K562 (cell line): ENCODE measurements at regions not wholly inside any gene's neighbourhood (a gene's known extent, or its start where the extent isn't known, plus 50 kb on each side); places are given as distances from the start of the nearest gene placed in this dataset.

Source experiments
- ATAC-seq: fragments of 200-7000 bp; cut with Tn5 transposase; 3 replicates; pipeline ENCODE4 v1.9.1; 2020; ENCODE audit warnings: moderate library complexity
- BruUV-seq: library from RNA; stranded (reverse); fragments of 400-500 nt; replicated peaks from 2 replicates; lab custom pipeline; 2021; lab: Mats Ljungman, UMichigan
- CTCF ChIA-PET: fragments of 300-600 bp; formaldehyde crosslinking; extraction: SDS; loops from one replicate; lab custom pipeline; 2021; ENCODE audit warnings: low intra/inter-chr PET ratio; lab: Yijun Ruan, JAX
- POLR2A ChIA-PET: fragments of 300-600, 350-650 bp; sonication (Branson Sonifier 250); formaldehyde crosslinking; extraction: SDS; loops from one replicate; lab custom pipeline; 2021; ENCODE audit warnings: antibody characterized with exemption, inconsistent platforms; lab: Yijun Ruan, JAX
- DNase-seq, 4 experiments: peaks; one replicate each; pipeline versions ENCODE4 v3.0.0 to v3.0.0-alpha.2; 2011 to 2018; ENCODE audit warnings: low spot score in 3 of 4, mixed read lengths in 3 of 4; ENCODE audit errors: extremely low read depth in 1 of 4
- FAIRE-seq: peaks from 2 replicates; lab custom pipeline; 2011; peaks lifted over from hg19 to GRCh38; lab: Jason Lieb, UNC
- H2AFZ ChIP-seq: 2 replicates; pipeline ENCODE4 v1.6.0; 2011; ENCODE audit warnings: low read depth, low read length, control low read depth, inconsistent platforms
- H3K27ac ChIP-seq: fragments of 200-600 bp; 3 replicates; pipeline ENCODE4 v1.8.0; 2011; ENCODE audit warnings: low read depth, mild to moderate bottlenecking, control low read depth, inconsistent platforms, low read length, moderate library complexity, mixed read lengths; ENCODE audit errors: extremely low read depth
- H3K27me3 ChIP-seq, 2 experiments: fragments of 300-600 bp in 1 of 2; 2 replicates in 1 of 2; 3 replicates in 1 of 2; pipeline versions ENCODE4 v1.6.0 to v1.8.0; 2011; ENCODE audit warnings: inconsistent platforms in 2 of 2, low read length in 2 of 2, mild to moderate bottlenecking in 1 of 2, mixed read lengths in 1 of 2, moderate library complexity in 1 of 2; ENCODE audit not compliant: control insufficient read depth in 2 of 2, insufficient read depth in 2 of 2
- H3K36me3 ChIP-seq: fragments of 300-600 bp; 3 replicates; pipeline ENCODE4 v1.8.0; 2011; ENCODE audit warnings: mild to moderate bottlenecking, low read length, inconsistent platforms; ENCODE audit not compliant: control insufficient read depth, insufficient read depth
- H3K4me1 ChIP-seq, 2 experiments: fragments of 200-600 bp in 1 of 2; replicated peaks in 1 of 2; 2 replicates in 1 of 2; 3 replicates in 1 of 2; pipeline versions ENCODE4 v1.5.1 to v1.8.0; 2011; ENCODE audit warnings: inconsistent platforms in 2 of 2, low read length in 2 of 2, mild to moderate bottlenecking in 1 of 2, mixed read lengths in 1 of 2, moderate library complexity in 1 of 2; ENCODE audit not compliant: control insufficient read depth in 2 of 2, insufficient read depth in 2 of 2
- H3K4me2 ChIP-seq: 2 replicates; pipeline ENCODE4 v1.6.1; 2011; ENCODE audit warnings: low read length, control low read depth, inconsistent platforms, mixed read lengths; ENCODE audit not compliant: insufficient read depth
- H3K4me3 ChIP-seq: fragments of 200-600 bp; sonication (generic), shearing (Covaris generic); 2 replicates; pipeline ENCODE4 v1.5.1; 2016; ENCODE audit warnings: control low read depth, inconsistent platforms
- H3K79me2 ChIP-seq: fragments of 200-600 bp; 3 replicates; pipeline ENCODE4 v1.8.0; 2011; ENCODE audit warnings: low read length, inconsistent platforms; ENCODE audit not compliant: control insufficient read depth, insufficient read depth
- H3K9ac ChIP-seq, 2 experiments: 2 replicates each; pipeline versions ENCODE4 v1.6.0 to v1.6.1; 2011; ENCODE audit warnings: low read depth in 2 of 2, low read length in 2 of 2, control low read depth in 1 of 2, inconsistent platforms in 1 of 2, mild to moderate bottlenecking in 1 of 2, mixed read lengths in 1 of 2; ENCODE audit not compliant: insufficient read depth in 1 of 2
- H3K9me1 ChIP-seq: one replicate; pipeline ENCODE4 v1.6.0; 2011; ENCODE audit warnings: inconsistent platforms, mild to moderate bottlenecking, low read length, moderate library complexity; ENCODE audit not compliant: control insufficient read depth, insufficient read depth
- H3K9me3 ChIP-seq: replicated peaks from 2 replicates; pipeline ENCODE4 v1.5.1; 2011; ENCODE audit warnings: low read depth, low read length, inconsistent platforms; ENCODE audit not compliant: control insufficient read depth, insufficient read depth
- H4K20me1 ChIP-seq: replicated peaks from 2 replicates; pipeline ENCODE4 v1.6.1; 2011; ENCODE audit warnings: low read length, inconsistent platforms, mixed read lengths; ENCODE audit not compliant: control insufficient read depth, insufficient read depth
- BDP1 ChIP-seq: IDR thresholded peaks from 3 replicates; pipeline ENCODE4 v1.6.1; 2011; ENCODE audit not compliant: insufficient read length, insufficient read depth
- ZNF263 ChIP-seq: sonication (generic); formaldehyde crosslinking; IDR thresholded peaks from 2 replicates; pipeline ENCODE4 v1.8.0; 2022; ENCODE audit warnings: mild to moderate bottlenecking, missing genetic modification reagents, borderline replicate concordance
- WGBS: fragments of 100-300 bp; shearing (Covaris generic); methylation state at CpG from one replicate; pipeline ENCODE4 v1.1.6; 2016; ENCODE audit warnings: low coverage, mixed read lengths; ENCODE audit not compliant: insufficient coverage; ENCODE audit errors: missing lambda C conversion rate; 5-methylcytosine and 5-hydroxymethylcytosine counted together
- in situ Hi-C: fragments of 300-500 bp; cut with MboI; formaldehyde crosslinking; loops from 4 replicates; pipeline ENCODE4 v1.15.0; 2018; ENCODE audit warnings: inconsistent platforms, mixed read lengths
- intact Hi-C: fragments of 100-400 bp; cut with micrococcal nuclease; formaldehyde crosslinking; loops from 2 replicates; pipeline ENCODE4 v1.14.2; 2022
- TF ChIP-seq, protein P1 (sequence below): sonication (generic); formaldehyde crosslinking; IDR thresholded peaks from 2 replicates; pipeline ENCODE4 v1.8.1; 2023; ENCODE audit warnings: mild to moderate bottlenecking, missing genetic modification reagents

DNA sequence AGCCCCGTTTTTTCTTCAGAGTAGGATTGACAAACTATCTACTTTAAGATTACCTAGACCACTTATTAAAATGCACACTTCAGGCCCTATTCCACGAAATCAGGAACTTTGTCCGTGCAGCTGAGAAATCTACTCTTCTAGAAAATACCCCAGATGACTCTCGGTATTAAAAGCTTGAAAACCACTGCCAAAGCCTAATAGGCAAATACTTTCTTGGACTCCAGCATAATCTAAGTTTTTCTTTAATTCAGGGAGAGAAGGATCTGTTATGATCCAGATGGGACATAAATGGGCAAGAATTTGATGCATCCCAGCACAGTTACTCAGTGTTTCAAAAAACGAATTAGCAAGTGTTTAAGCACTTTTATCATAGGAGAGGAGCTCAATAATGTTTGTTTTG lies 94.5 kb downstream of the TMX1 start (continued):
- TF ChIP-seq, protein P1, sequence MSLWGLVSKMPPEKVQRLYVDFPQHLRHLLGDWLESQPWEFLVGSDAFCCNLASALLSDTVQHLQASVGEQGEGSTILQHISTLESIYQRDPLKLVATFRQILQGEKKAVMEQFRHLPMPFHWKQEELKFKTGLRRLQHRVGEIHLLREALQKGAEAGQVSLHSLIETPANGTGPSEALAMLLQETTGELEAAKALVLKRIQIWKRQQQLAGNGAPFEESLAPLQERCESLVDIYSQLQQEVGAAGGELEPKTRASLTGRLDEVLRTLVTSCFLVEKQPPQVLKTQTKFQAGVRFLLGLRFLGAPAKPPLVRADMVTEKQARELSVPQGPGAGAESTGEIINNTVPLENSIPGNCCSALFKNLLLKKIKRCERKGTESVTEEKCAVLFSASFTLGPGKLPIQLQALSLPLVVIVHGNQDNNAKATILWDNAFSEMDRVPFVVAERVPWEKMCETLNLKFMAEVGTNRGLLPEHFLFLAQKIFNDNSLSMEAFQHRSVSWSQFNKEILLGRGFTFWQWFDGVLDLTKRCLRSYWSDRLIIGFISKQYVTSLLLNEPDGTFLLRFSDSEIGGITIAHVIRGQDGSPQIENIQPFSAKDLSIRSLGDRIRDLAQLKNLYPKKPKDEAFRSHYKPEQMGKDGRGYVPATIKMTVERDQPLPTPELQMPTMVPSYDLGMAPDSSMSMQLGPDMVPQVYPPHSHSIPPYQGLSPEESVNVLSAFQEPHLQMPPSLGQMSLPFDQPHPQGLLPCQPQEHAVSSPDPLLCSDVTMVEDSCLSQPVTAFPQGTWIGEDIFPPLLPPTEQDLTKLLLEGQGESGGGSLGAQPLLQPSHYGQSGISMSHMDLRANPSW (CRISPR knock-in tag): no peak

DNA sequence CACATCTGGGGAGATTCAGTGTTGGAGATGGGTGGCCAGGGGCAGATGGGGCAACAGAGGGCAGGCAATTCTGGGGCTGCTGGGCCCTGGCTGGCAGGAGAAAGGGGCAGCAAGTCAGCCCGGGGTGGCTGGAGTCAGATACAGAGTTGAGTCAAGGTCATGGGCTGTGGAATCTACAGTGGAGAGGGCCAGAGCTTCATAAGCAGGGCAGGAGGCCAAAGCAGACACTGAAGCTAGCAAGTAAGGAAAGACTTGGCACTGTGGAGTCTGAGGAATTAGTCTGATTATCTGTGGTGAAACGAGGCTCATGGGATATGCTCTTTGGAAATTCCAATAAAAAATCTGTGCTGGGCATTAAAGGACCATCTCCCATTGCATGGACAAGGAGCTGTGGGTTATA lies 95.5 kb downstream of the TMX1 start:
- CTCF ChIA-PET: no interaction called here
- Histone ChIP-seq H3K36me3 (no peaks in the 10 kb centered on the region), H3K9me3 (no peaks in the 10 kb centered on the region), H4K20me1 (no peaks in the 10 kb centered on the region), H2AFZ (no peak overlapping the region), H3K4me3 (no peak overlapping the region), H3K27me3 (no peaks in the 10 kb centered on the region), H3K4me1 (no peaks in the 10 kb centered on the region), H3K4me2 (no peak overlapping the region), H3K27ac (no peak overlapping the region), H3K9me1 (no peaks in the 10 kb centered on the region), H3K9ac (no peak overlapping the region), H3K79me2 (no peaks in the 10 kb centered on the region)
- in situ Hi-C loops: no loop called here
- no peak for ATAC-seq
- FAIRE-seq: no peak
- intact Hi-C loops: no loop called here
- no TSS peak for BruUV-seq
- POLR2A ChIA-PET: interaction anchor here (0.6 kb wide), 1 partner anchor 713 kb away, joined by 3 read pairs; no protein-coding TSS in a partner anchor
- WGBS: 0% methylated on average over 2 of the region's 2 CpGs
- no peak for TF ChIP-seq ZNF263 (CRISPR knock-in tag)
- TF ChIP-seq BDP1: no peak
- DNase-seq: no peak
